ENCODE measurements at regions not wholly inside any gene's neighbourhood (a gene's known extent, or its start where the extent isn't known, plus 50 kb on each side); places are given as distances from the start of the nearest gene placed in this dataset.
"Not testable (repeated sequence)": the region's sequence is repeated elsewhere in the genome, so short reads cannot be mapped to it uniquely, and the experiment has no call there.

DNA sequence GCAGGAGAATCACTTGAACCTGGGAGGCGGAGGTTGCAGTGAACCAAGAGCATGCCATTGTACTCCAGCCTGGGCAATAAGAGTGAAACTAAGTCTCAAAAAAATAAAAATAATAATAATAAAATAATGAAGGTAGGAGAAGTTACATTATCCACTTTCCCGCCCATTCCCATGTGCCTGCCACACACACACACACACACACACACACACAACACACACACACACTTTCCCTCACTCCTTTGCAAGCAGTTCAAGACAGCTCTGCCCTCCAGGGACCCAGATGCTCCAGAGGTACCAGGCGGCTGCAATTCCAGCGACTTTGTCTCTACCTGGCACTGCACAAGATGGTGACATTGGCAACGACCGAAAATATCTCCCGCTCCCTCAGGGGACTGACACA lies 224.8 kb upstream of the JARID2 start:
- no peak for DNase-seq (ENCODE audit: low read depth)

GRCh38 chr6:15023018-15023417 lies 222.9 kb upstream of the JARID2 start:
- DNase-seq (ENCODE audit: low read depth), result not testable (repeated sequence)

GRCh38 chr6:15023448-15023847 lies 222.4 kb upstream of the JARID2 start:
- no peak for DNase-seq (ENCODE audit: low read depth)

DNA sequence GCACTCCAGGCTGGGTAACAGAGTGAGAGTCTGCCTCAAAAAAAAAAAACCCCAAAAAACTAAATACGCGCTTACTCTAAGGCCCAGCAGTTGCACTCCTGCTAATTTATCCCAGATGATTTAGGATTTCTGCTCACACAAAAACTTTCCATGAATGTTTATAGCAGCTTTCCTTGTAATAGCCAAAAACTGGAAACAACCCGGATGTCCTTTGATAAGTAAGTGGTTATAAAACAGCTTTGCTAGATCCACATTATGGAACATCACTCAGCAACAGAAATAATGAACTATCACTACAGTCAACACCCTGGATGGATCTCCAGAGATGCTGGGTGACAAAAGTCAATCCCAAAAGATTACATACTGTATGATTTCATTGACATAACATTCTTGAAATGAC lies 220.4 kb upstream of the JARID2 start:
- DNase-seq (ENCODE audit: low read depth), result no peak

DNA sequence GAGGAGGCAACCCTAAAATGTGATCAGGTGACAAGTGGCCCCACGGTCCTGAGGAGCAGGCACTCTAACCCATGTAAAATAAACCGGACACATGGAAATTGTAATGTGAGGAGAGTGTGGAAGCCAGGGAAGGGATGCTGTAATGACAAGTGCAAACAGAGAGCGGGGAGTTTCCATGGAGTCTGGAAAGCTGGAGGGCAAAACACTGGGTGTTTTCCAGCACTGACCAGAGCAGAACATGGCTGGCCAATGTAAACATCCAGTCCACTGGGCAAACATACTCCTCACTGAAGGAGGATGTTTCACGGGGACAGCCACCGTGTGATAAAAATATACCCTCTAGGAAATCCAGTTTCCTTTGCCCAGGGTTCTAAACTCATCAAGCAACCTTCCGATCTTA lies 219.0 kb upstream of the JARID2 start:
- DNase-seq (ENCODE audit: low read depth), result peak; percentile 54

DNA sequence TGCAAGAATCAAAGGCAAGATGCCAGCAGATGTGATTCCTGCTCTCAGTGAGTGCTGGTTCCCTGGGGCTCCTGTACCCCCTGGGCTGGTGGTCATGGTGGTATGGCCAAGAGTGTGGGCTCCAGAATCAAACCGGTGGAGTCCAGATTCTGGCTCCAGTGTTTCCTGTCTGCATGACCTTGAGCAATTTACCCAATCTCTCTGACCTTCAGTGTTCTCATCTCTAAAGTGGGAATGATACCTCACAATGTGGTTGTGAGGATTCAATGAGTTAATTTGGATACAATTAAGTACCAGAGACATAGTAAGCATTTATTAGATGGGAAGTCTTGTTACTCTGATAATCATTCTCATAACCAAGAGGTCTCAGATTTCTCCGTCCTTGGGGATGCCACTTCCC lies 218.4 kb upstream of the JARID2 start:
- DNase-seq (ENCODE audit: low read depth), result no peak

DNA sequence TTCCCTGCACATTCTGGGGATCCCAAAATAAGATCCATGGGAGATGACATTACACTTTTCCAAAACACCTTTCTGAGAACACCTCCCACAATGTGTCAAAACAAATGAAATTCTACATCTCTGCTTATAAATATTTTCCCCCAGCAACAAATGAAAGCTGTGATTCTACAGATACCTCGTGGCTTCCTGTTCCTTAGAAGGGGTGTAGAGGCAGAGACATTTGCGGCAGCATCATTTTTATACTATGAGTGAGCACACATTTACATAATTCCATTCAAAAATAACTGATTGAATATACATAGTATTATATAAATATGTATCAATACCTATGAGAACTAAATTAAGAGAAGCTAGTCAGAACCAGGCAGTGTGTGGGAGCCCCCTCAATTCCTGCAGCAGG lies 213.9 kb upstream of the JARID2 start:
- no peak for DNase-seq (ENCODE audit: low read depth)

GRCh38 chr6:15033850-15034203 lies 212.0 kb upstream of the JARID2 start:
- no peak for DNase-seq (ENCODE audit: low read depth)

DNA sequence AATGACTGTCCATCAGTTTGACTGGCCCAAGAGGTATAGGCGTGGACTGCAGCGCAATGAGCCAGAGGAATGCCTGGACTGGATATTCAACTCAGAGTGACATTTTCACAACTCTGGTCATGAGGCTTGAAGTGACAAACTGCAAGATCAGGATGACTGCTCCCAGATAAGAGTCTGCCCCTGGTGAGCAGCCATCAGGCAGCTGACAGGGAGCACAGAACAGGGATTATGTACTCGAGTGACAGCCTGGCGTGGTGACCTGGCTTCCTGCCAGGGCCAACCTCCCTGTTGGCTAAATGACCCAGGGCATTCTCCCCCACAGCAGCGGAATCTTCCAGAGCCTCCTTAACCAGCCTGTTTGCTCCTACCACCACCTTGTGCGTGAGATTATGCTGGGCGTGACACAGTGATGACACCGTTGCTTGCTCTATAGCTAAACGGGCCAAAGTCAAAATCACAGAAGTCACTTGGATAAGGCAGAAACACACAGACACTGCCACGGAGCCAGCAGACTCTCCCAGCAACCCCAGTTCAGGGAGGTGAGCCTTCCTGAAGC lies 209.1 kb upstream of the JARID2 start:
- DNase-seq (ENCODE audit: low read depth), result no peak

DNA sequence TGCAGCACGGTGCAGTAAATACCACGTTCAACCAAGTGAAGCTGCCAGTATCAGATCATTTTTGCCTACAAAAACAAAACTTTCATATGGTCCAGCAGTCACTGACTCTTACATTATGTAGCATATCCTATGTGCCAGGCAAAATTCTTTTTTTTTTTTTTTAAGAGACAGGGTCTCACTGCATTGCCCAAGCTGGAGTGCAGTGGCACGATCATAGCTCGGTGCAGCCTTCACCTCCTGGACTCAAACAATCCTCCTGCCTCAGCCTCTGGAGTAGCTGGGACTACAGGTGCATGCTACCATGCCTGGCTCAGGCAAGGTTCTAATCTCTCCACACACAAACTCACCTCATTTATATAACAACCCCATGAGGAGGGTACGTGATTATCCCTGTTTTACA lies 208.6 kb upstream of the JARID2 start:
- DNase-seq (ENCODE audit: low read depth), result no peak

DNA sequence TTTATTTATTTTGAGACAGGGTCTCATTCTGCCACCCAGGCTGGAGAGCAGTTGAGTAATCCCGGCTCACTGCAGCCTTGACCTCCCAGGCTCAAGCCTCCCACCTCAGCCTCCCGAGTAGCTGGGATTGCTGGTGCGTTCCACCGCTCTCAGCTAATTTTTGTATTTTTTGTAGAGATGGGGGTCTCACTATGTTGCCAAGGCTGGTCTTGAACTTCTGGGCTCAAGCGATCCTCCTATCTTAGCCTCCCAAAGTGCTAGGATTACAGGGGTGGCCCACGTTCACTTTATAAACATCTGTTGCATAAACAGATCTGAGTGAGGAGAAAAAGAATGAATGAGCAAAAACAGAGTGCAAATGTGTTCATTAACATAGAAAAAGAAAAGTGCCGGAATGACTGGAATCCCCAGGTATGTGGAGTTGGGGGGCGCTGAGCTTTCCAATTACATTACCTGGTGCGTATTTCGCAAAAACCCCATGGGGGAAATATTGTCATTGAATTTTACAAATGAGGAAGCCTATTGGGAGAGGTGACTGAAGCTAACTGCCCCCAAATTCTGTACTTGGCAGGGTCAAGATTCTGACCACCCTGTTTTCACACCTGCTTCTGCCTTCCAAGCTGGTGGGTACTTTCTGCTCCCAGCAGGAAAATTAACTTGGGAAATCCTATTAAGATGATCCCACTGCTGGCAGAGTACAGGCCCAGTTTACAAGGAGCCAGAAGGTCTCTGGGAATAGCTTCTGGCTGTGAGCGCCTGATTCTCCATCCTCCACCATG lies 207.7 kb upstream of the JARID2 start:
- no peak for DNase-seq (ENCODE audit: low read depth)

GRCh38 chr6:15039136-15039535 lies 206.7 kb upstream of the JARID2 start:
- DNase-seq (ENCODE audit: low read depth), result no peak

DNA sequence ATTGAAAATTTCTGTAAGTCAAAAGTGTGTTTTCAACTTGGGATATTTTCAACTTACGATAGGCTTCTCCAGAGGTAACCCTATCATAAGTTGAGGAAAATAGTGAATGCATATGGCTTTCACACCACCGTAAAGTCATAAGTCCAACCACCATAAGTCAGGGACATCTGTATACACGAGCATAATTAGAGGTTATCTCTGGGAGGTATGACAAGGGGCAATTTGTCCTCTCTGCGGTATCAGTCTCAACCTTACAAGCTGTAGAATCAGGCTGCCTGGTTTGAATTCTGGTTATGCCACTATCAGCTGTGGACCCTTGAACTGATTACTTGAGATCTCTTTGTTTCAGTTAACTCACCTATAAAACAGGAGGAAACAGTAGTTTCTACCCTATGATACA lies 202.9 kb upstream of the JARID2 start:
- DNase-seq (ENCODE audit: low read depth), result no peak

DNA sequence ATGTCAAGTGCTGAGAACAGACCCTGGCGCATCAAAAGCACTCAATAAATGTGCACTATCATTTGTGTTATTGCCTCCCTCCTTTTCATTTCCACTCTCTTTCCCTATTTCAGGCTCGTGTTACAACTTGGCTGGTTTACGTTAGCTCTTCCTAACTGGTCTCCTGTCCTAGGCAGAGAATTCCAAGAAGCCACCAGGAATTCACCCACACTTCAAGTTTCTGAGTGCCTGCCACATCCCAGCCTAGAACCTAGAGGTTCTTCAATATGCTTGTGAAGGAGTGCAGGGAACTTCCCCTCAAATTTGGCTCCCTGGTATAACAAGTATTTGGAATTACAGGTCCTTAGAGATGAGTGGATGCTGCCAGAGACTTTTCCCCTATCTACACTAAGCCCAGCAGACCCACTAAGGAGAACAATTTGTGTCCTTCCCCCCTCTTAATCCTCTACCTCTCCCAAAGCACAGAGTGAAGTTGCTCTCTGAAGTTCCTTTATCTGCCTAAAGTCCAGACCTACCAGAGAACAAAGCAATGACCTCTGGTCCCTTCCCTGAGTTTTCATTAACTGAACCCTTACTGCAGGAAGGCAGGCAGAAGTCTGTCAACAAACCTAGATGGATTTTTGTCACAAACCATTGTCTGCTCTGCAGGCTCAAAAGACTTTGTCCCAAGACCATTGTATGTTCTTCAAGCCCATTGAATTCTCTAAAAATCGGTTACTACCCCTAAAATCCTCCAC lies 201.6 kb upstream of the JARID2 start:
- no peak for DNase-seq (ENCODE audit: low read depth)

- DNase-seq (ENCODE audit: low read depth), result no peak
Measured at GRCh38 chr6:15044948-15045347, 200.9 kb upstream of the JARID2 start.

GRCh38 chr6:15046751-15047150 lies 199.1 kb upstream of the JARID2 start:
- no peak for DNase-seq (ENCODE audit: low read depth)

GRCh38 chr6:15048367-15048766 lies 197.5 kb upstream of the JARID2 start:
- DNase-seq (ENCODE audit: low read depth), result no peak

- no peak for DNase-seq (ENCODE audit: low read depth)
Measured at GRCh38 chr6:15058200-15059061, 187.4 kb upstream of the JARID2 start.

- DNase-seq (ENCODE audit: low read depth), result no peak
Measured at GRCh38 chr6:15061180-15061641, 184.7 kb upstream of the JARID2 start.

GRCh38 chr6:15061908-15062515 lies 183.9 kb upstream of the JARID2 start:
- no peak for DNase-seq (ENCODE audit: low read depth)

- peak; percentile 74 for DNase-seq (ENCODE audit: low read depth)
Measured at GRCh38 chr6:15062516-15063252, 183.2 kb upstream of the JARID2 start.
